ENCODE measurements at regions not wholly inside any gene's neighbourhood (a gene's known extent, or its start where the extent isn't known, plus 50 kb on each side); places are given as distances from the start of the nearest gene placed in this dataset.

GRCh38 chr4:35463251-35463952, 780.9 kb downstream of the ARAP2 start:
- no peak for DNase-seq (ENCODE audit: low read depth)

- DNase-seq (ENCODE audit: low read depth) = no peak
These were observed 779.3 kb downstream of the ARAP2 start for GRCh38 chr4:35464964-35465528.

GRCh38 chr4:35491093-35491492, 753.2 kb downstream of the ARAP2 start:
- DNase-seq (ENCODE audit: low read depth) = no peak

DNA sequence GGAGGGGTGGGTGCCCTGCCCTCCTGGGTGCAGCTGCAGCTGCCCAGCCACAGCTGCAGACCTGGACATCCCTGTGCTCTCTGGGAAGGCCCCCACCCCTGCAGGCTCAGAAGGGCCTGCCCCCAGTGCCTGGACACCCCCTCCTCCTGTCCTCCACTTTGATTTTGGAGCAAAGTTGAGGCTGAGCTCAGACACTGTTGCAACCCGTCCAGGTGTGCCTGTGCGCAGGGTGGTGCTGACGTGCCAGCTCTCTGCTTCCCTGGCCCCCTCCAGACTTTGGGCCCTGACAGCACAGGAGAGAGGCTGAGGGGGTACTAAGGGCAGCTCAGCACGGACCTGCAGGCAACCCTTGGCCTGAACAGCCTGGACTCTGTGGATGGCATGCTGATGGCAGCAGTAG, 750.3 kb downstream of the ARAP2 start:
- no peak for DNase-seq (ENCODE audit: low read depth)

- no peak for DNase-seq (ENCODE audit: low read depth)
These were observed 749.4 kb downstream of the ARAP2 start for GRCh38 chr4:35494955-35495354.

GRCh38 chr4:35500812-35501211, 743.5 kb downstream of the ARAP2 start:
- DNase-seq (ENCODE audit: low read depth) = no peak

- no peak for DNase-seq (ENCODE audit: low read depth)
These were observed 740.9 kb downstream of the ARAP2 start for GRCh38 chr4:35503435-35503834.

GRCh38 chr4:35506161-35506560, 738.2 kb downstream of the ARAP2 start:
- no peak for DNase-seq (ENCODE audit: low read depth)

- DNase-seq (ENCODE audit: low read depth) = no peak
These were observed 732.5 kb downstream of the ARAP2 start for GRCh38 chr4:35511851-35512250.

DNA sequence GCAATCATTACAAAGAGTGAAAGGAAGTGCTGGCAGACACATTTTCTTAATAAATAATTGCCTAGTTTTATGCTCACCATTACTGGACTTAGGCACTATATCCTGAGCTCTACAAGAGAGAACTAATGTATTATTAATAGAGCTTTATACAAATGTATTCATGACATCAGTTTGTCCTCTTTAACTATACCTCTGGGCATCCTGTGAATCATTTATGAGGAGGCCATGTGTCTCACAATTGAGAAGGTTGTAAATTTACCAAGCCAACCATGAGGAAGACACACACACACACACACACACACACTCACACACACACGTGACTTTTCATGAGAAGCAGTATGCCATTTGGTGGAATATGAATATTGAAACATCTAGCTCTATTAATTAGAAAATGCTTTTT, 728.2 kb downstream of the ARAP2 start:
- no peak for DNase-seq (ENCODE audit: low read depth)

DNA sequence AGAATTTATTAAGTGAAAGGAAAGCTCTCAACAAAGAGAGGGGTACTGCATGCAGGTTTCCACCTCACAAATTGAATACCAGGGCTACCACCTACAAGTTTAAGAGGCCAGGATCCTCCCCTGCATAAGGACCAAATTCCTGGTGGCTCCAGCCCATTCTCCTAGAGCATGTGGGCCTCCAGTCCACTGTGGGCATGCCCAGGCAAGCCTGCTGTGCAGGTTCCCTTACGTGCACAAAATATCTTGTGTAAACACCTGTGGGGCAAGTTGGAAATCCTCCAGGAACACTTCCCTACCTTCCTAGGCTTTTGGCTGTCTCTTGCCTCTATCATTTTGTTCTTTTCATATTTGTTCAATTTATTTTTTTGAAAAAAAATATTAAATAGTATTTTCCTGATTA, 724.3 kb downstream of the ARAP2 start:
- no peak for DNase-seq (ENCODE audit: low read depth)

DNA sequence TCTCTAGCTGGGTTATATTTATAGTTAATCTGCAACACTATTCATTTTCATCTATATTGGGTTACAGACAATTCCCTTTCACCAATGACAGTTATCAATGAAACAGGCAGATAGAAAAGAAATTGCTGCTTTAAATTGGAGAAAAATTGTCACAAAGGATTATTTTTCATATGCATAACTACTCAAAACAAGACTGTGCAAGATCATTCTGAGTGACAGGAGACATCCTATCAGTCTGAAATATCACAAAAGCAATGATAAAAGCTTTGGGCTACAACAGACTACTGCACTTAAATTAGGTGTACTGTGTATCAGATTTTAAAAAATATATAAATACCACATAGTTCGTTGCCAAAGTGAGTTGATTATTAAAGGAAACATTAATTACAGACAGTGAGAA, 722.6 kb downstream of the ARAP2 start:
- no peak for DNase-seq (ENCODE audit: low read depth)

GRCh38 chr4:35525192-35525978, 718.9 kb downstream of the ARAP2 start:
- DNase-seq (ENCODE audit: low read depth) = no peak

GRCh38 chr4:35526456-35526855, 717.9 kb downstream of the ARAP2 start:
- no peak for DNase-seq (ENCODE audit: low read depth)

- DNase-seq (ENCODE audit: low read depth) = no peak
These were observed 709.4 kb downstream of the ARAP2 start for GRCh38 chr4:35534962-35535361.

DNA sequence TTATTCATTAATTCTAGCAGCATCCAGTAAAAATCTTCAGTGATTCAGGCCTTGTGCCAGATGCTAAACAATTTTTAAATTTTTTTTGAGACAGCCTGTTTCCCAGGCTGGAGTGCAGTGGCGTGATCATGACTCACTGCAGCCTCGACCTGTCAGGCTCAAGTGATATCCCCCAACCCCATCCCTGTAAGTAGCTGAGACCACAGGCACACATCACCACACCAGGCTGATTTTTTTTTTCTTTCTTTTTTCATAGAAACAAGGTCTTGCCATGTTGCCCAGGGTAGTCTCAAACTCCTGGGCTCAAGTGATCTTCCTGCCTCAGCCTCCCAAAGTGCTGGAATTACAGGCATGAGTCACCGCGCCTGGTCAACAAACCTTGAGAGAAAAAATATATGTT, 705.5 kb downstream of the ARAP2 start:
- DNase-seq (ENCODE audit: low read depth) = no peak

- no peak for DNase-seq (ENCODE audit: low read depth)
These were observed 704.8 kb downstream of the ARAP2 start for GRCh38 chr4:35539404-35540055.

GRCh38 chr4:35541146-35541887, 703.0 kb downstream of the ARAP2 start:
- no peak for DNase-seq (ENCODE audit: low read depth)

GRCh38 chr4:35541888-35542213, 702.5 kb downstream of the ARAP2 start:
- DNase-seq (ENCODE audit: low read depth) = no peak

- no peak for DNase-seq (ENCODE audit: low read depth)
These were observed 695.4 kb downstream of the ARAP2 start for GRCh38 chr4:35548921-35549320.

GRCh38 chr4:35556387-35556786, 687.9 kb downstream of the ARAP2 start:
- no peak for DNase-seq (ENCODE audit: low read depth)

Data from HS-5 (cell line).